ENCODE measurements at regions not wholly inside any gene's neighbourhood (a gene's known extent, or its start where the extent isn't known, plus 50 kb on each side); places are given as distances from the start of the nearest gene placed in this dataset.
"Not testable (repeated sequence)": the region's sequence is repeated elsewhere in the genome, so short reads cannot be mapped to it uniquely, and the experiment has no call there.

DNA sequence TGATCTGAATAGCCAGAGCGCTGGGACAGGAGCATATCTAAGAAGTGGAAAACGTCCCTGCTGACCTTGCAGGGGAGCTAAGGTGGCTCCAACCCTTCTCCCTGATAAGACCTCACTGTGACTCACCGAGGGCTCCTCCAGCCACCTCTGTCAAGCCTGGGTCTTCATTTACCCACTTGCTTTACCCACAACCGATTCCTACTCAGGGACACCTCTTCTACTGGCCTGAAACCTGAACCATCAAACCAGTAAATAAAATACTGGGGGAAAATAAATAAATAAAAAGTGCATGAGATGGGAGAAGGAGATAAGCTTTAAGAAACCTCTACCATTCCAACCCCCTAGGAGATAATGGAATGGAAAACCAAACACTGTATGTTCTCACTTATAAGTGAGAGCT lies 80.2 kb upstream of the ALOX12 start:
- no peaks in the 10 kb centered on the region for H3K9me3 ChIP-seq (ENCODE audit: control insufficient read depth in 1 of 2, low read length in 2 of 2)
- H3K27me3 ChIP-seq (ENCODE audit: control insufficient read depth in 1 of 2, insufficient read depth in 2 of 2, low read length in 2 of 2), result peaks cover 0 to 3% of the 10 kb centered on the region in 2 donors
- no peaks in the 10 kb centered on the region for H3K36me3 ChIP-seq (ENCODE audit: control insufficient read depth in 1 of 2, insufficient read depth in 2 of 2, low read length in 2 of 2)

DNA sequence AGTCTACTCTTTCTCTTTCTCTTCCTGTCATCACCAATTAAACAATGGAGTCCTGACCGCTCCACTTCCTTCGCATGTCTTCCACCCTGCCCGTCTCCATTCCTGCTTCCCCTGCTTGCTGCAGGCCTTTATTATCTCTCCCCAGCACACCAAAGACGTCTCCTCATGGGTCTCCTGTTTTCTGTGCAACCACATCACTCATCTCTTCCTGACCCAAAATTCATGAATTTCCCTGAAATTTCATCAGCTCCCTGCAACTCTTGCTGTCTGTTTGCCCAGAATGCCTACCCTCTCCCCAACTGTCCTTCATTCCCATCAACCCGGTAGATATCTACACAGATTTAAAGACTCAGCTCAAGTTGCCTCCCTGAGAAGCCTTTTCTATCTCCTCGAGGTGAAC lies 76.7 kb upstream of the ALOX12 start:
- H3K9ac ChIP-seq (ENCODE audit: low read depth in 1 of 2, low read length in 2 of 2), result no peak overlapping the region
- H3K27me3 ChIP-seq (ENCODE audit: control insufficient read depth in 1 of 2, insufficient read depth in 2 of 2, low read length in 2 of 2), result no peaks in the 10 kb centered on the region
- no peaks in the 10 kb centered on the region for H3K36me3 ChIP-seq (ENCODE audit: control insufficient read depth in 1 of 2, insufficient read depth in 2 of 2, low read length in 2 of 2)
- no peaks in the 10 kb centered on the region for H3K9me3 ChIP-seq (ENCODE audit: control insufficient read depth in 1 of 2, low read length in 2 of 2)
- H3K27ac ChIP-seq (ENCODE audit: low read depth, low read length), result no peak overlapping the region
- H3K4me1 ChIP-seq (ENCODE audit: control insufficient read depth in 1 of 2, insufficient read depth in 2 of 2, low read length in 2 of 2), result peaks cover 0 to 2% of the 10 kb centered on the region in 2 donors
- no peak overlapping the region for H3K4me3 ChIP-seq (ENCODE audit: low read depth in 1 of 2, low read length in 2 of 2)

More for the DNA sequence above, 80.2 kb upstream of the ALOX12 start:
- Histone ChIP-seq H3K4me3 (ENCODE audit: low read depth in 1 of 2, low read length in 2 of 2) (no peak overlapping the region), H3K27ac (ENCODE audit: low read depth, low read length) (no peak overlapping the region), H3K9ac (ENCODE audit: low read depth in 1 of 2, low read length in 2 of 2) (no peak overlapping the region), H3K4me1 (ENCODE audit: control insufficient read depth in 1 of 2, insufficient read depth in 2 of 2, low read length in 2 of 2) (peaks cover 0 to 5% of the 10 kb centered on the region in 2 donors)

DNA sequence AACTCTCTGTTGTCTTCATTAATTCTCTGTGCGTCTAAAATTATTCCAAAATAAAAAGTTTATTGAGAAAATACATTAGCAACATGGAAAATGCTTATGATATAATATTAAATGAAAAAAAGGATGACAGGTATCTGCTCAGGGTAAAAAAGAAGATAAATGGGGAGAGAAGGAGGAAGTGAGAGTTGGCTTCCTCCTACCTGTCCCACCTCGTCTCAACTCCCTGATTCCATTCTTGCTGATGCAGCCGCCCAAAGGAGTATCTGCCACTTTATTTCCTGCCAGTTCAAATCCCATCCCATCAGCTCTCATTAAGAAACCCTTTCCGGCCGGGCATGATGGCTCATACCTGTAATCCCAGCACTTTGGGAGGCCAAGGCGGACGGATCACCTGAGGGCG lies 72.5 kb upstream of the ALOX12 start:
- no peak overlapping the region for H3K9ac ChIP-seq (ENCODE audit: low read depth in 1 of 2, low read length in 2 of 2)
- H3K27ac ChIP-seq (ENCODE audit: low read depth, low read length), result no peak overlapping the region
- H3K9me3 ChIP-seq (ENCODE audit: control insufficient read depth in 1 of 2, low read length in 2 of 2), result no peaks in the 10 kb centered on the region
- no peaks in the 10 kb centered on the region for H3K36me3 ChIP-seq (ENCODE audit: control insufficient read depth in 1 of 2, insufficient read depth in 2 of 2, low read length in 2 of 2)
- H3K4me3 ChIP-seq (ENCODE audit: low read depth in 1 of 2, low read length in 2 of 2), result no peak overlapping the region
- H3K4me1 ChIP-seq (ENCODE audit: control insufficient read depth in 1 of 2, insufficient read depth in 2 of 2, low read length in 2 of 2), result no peaks in the 10 kb centered on the region
- no peaks in the 10 kb centered on the region for H3K27me3 ChIP-seq (ENCODE audit: control insufficient read depth in 1 of 2, insufficient read depth in 2 of 2, low read length in 2 of 2)

DNA sequence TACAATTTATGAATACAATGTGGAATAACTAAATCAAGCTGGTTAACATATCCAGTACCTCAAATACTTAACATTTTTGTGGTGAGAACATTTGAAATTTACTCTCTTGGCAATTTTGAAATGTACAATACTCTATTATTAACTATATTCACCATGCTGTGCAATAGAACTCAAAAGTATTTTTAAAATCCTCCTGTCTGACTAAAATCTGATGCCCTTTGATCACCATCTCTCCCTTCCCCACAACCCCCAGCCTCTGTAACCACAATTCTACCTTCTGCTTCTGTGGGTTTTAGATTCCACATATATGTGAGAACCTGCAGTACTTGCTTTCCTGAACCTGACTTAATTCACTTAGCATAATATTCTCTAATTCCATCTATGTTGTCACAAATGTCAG lies 71.6 kb upstream of the ALOX12 start:
- H3K9me3 ChIP-seq (ENCODE audit: control insufficient read depth in 1 of 2, low read length in 2 of 2), result no peaks in the 10 kb centered on the region
- no peak overlapping the region for H3K27ac ChIP-seq (ENCODE audit: low read depth, low read length)
- no peak overlapping the region for H3K9ac ChIP-seq (ENCODE audit: low read depth in 1 of 2, low read length in 2 of 2)
- no peak overlapping the region for H3K4me3 ChIP-seq (ENCODE audit: low read depth in 1 of 2, low read length in 2 of 2)
- no peaks in the 10 kb centered on the region for H3K36me3 ChIP-seq (ENCODE audit: control insufficient read depth in 1 of 2, insufficient read depth in 2 of 2, low read length in 2 of 2)
- H3K27me3 ChIP-seq (ENCODE audit: control insufficient read depth in 1 of 2, insufficient read depth in 2 of 2, low read length in 2 of 2), result no peaks in the 10 kb centered on the region
- H3K4me1 ChIP-seq (ENCODE audit: control insufficient read depth in 1 of 2, insufficient read depth in 2 of 2, low read length in 2 of 2), result no peaks in the 10 kb centered on the region

DNA sequence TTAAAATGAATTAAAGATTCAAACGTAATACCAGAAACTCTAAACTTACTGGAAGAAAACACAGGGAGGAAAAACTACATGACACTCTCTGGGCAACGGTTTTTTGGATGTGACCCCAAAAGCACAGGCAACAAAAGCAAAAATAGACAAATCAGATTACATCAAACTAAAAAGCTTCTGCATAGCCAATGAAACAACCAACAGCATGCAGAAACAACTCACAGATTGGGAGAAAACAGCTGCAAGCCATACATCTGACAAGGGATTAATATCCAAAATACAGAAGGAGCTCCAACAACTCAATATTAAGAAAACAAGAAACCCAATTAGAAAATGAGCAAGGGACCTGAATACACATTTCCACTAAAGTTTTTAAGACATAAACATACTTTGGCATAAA lies 69.2 kb upstream of the ALOX12 start:
- Histone ChIP-seq H3K27me3 (ENCODE audit: control insufficient read depth in 1 of 2, insufficient read depth in 2 of 2, low read length in 2 of 2) (no peaks in the 10 kb centered on the region), H3K9ac (ENCODE audit: low read depth in 1 of 2, low read length in 2 of 2) (no peak overlapping the region), H3K4me1 (ENCODE audit: control insufficient read depth in 1 of 2, insufficient read depth in 2 of 2, low read length in 2 of 2) (no peaks in the 10 kb centered on the region), H3K4me3 (ENCODE audit: low read depth in 1 of 2, low read length in 2 of 2) (no peak overlapping the region), H3K27ac (ENCODE audit: low read depth, low read length) (no peak overlapping the region), H3K36me3 (ENCODE audit: control insufficient read depth in 1 of 2, insufficient read depth in 2 of 2, low read length in 2 of 2) (no peaks in the 10 kb centered on the region), H3K9me3 (ENCODE audit: control insufficient read depth in 1 of 2, low read length in 2 of 2) (no peaks in the 10 kb centered on the region)

DNA sequence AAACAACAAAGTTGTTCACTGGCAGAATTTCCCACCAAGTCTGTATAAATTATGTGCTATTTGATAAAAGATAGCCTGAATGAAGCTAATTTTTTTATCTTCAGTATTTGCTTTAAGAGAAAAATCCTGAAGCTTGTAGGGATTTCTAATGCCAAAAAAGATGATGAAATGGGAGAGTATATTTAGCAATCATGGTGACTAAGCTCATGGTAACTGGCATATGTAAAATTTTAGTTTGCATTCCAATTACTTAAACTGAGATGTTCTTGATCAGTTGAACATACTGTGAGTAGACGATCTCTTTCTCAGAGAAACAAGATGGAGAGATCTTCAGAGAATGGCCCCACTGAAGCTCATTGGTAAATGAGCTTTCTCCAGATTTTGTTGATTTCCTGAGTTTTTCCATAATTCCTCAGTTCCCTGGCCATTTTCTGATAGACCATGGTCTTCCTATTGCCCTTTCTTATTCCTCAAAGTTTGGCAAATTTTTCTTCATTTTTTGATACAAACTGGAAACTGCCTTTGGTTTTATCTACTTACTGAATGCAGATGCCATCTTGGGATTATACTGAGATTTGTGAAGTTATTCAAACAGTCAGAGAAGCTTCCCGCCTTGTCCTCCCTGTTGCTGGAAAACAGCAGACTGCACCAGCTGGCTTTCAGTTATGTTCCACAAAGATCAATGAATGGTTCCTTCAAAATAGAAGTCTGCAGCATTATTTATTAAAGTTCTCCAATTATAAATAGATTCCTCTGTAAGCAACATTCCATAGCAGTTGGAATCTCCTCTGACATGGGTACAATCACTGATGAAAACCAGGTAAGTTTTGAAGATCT lies 68.3 kb upstream of the ALOX12 start:
- Histone ChIP-seq H3K27ac (ENCODE audit: low read depth, low read length) (no peak overlapping the region), H3K9ac (ENCODE audit: low read depth in 1 of 2, low read length in 2 of 2) (no peak overlapping the region), H3K4me3 (ENCODE audit: low read depth in 1 of 2, low read length in 2 of 2) (no peak overlapping the region), H3K36me3 (ENCODE audit: control insufficient read depth in 1 of 2, insufficient read depth in 2 of 2, low read length in 2 of 2) (no peaks in the 10 kb centered on the region), H3K4me1 (ENCODE audit: control insufficient read depth in 1 of 2, insufficient read depth in 2 of 2, low read length in 2 of 2) (no peaks in the 10 kb centered on the region), H3K9me3 (ENCODE audit: control insufficient read depth in 1 of 2, low read length in 2 of 2) (no peaks in the 10 kb centered on the region), H3K27me3 (ENCODE audit: control insufficient read depth in 1 of 2, insufficient read depth in 2 of 2, low read length in 2 of 2) (no peaks in the 10 kb centered on the region)

DNA sequence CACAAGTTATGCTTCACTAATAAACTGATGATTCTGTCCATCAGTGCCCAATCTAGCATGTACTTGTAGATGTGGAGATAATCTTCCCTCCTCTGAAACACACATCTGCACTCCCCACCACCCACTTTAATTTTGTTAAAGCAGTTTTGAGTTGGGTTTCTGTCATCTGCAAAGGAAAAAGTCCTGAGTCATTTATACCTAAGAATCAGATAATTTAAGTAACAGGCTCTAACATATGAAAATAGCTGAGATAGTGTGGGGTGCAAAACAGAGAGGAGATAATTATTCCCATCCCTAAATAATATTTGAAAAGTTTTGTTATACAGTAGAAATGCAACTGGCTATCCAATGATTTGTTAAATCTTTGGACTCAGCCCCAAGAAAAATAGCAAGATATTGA lies 67.7 kb upstream of the ALOX12 start:
- Histone ChIP-seq H3K9ac (ENCODE audit: low read depth in 1 of 2, low read length in 2 of 2) (no peak overlapping the region), H3K4me3 (ENCODE audit: low read depth in 1 of 2, low read length in 2 of 2) (no peak overlapping the region), H3K27me3 (ENCODE audit: control insufficient read depth in 1 of 2, insufficient read depth in 2 of 2, low read length in 2 of 2) (no peaks in the 10 kb centered on the region), H3K36me3 (ENCODE audit: control insufficient read depth in 1 of 2, insufficient read depth in 2 of 2, low read length in 2 of 2) (no peaks in the 10 kb centered on the region), H3K4me1 (ENCODE audit: control insufficient read depth in 1 of 2, insufficient read depth in 2 of 2, low read length in 2 of 2) (no peaks in the 10 kb centered on the region), H3K27ac (ENCODE audit: low read depth, low read length) (no peak overlapping the region), H3K9me3 (ENCODE audit: control insufficient read depth in 1 of 2, low read length in 2 of 2) (no peaks in the 10 kb centered on the region)

DNA sequence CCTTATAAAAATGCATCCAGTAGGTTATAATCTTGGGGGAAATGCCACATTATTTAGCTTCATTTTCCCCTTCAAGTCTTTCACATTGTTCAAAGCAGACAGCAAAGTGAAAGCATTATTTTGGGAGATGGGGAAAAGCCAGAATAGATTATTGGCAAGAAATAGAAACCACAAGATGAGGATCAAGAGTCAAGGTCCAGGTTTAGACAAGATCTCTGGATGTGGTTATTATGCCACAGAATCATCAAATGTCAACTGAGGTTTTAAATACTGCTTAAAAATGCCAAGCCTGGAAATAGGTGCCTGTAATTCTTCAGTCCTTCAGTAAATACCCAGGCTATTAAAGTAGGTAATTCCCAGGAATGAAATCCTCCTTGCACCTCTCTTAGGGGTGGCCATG lies 65.1 kb upstream of the ALOX12 start:
- H3K27ac ChIP-seq (ENCODE audit: low read depth, low read length), result no peak overlapping the region
- H3K9ac ChIP-seq (ENCODE audit: low read depth in 1 of 2, low read length in 2 of 2), result no peak overlapping the region
- no peaks in the 10 kb centered on the region for H3K27me3 ChIP-seq (ENCODE audit: control insufficient read depth in 1 of 2, insufficient read depth in 2 of 2, low read length in 2 of 2)
- no peak overlapping the region for H3K4me3 ChIP-seq (ENCODE audit: low read depth in 1 of 2, low read length in 2 of 2)
- no peaks in the 10 kb centered on the region for H3K36me3 ChIP-seq (ENCODE audit: control insufficient read depth in 1 of 2, insufficient read depth in 2 of 2, low read length in 2 of 2)
- no peaks in the 10 kb centered on the region for H3K9me3 ChIP-seq (ENCODE audit: control insufficient read depth in 1 of 2, low read length in 2 of 2)
- H3K4me1 ChIP-seq (ENCODE audit: control insufficient read depth in 1 of 2, insufficient read depth in 2 of 2, low read length in 2 of 2), result no peaks in the 10 kb centered on the region

DNA sequence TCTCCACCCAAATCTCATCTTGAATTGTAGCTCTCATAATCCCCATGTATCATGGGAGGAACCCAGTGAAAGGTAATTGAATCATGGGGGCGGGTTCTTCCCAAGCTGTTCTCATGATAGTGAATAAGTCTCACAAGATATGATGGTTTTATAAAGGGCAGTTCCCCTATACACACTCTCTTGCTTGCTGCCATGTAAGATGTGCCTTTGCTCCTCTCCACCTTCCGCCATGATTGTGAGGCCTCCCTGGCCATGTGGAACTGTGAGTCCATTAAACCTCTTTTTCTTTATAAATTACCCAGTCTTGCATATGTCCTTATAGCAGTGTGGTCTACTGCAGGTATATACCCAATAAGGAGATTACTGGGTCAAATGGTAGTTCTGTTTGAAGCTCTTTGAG lies 61.3 kb upstream of the ALOX12 start:
- H3K4me3 ChIP-seq (ENCODE audit: low read depth in 1 of 2, low read length in 2 of 2); H3K27me3 ChIP-seq (ENCODE audit: control insufficient read depth in 1 of 2, insufficient read depth in 2 of 2, low read length in 2 of 2); H3K9me3 ChIP-seq (ENCODE audit: control insufficient read depth in 1 of 2, low read length in 2 of 2); H3K4me1 ChIP-seq (ENCODE audit: control insufficient read depth in 1 of 2, insufficient read depth in 2 of 2, low read length in 2 of 2); H3K36me3 ChIP-seq (ENCODE audit: control insufficient read depth in 1 of 2, insufficient read depth in 2 of 2, low read length in 2 of 2); H3K9ac ChIP-seq (ENCODE audit: low read depth in 1 of 2, low read length in 2 of 2); H3K27ac ChIP-seq (ENCODE audit: low read depth, low read length): not testable (repeated sequence)

DNA sequence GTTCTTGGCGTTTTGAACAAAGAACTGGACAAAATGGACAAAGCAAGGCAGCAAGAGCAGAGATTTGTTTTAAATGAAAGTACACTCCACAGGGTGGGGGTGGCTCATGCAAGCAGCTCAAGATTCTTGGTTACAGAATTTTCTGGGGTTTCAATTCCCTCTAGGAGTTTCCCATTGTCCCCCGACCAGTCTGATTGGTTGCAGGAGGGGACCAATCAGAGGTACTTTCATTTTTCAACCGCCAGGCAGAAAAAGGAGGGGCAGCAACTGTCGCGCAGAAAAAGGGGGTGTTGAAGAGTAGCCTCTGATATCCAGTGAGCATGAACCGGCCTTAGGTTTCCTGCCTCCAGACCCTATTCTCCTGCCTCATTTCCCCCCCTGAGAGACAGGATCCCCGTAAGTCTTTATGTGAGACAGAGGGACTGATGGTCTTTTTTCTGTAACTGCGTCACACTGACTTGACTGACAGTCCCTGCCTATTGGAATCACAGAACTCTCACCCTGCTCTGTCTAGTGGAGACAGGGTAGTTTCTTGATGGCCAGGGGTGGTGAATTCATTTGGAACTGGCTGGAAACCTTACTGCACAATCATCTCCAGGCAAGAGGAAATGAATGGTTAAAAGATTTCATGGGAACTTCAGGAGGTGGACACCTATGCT lies 59.4 kb upstream of the ALOX12 start:
- no peaks in the 10 kb centered on the region for H3K36me3 ChIP-seq (ENCODE audit: control insufficient read depth in 1 of 2, insufficient read depth in 2 of 2, low read length in 2 of 2)
- H3K27me3 ChIP-seq (ENCODE audit: control insufficient read depth in 1 of 2, insufficient read depth in 2 of 2, low read length in 2 of 2), result no peaks in the 10 kb centered on the region
- peaks cover 0 to 7% of the 10 kb centered on the region in 2 donors for H3K4me1 ChIP-seq (ENCODE audit: control insufficient read depth in 1 of 2, insufficient read depth in 2 of 2, low read length in 2 of 2)
- no peak overlapping the region for H3K27ac ChIP-seq (ENCODE audit: low read depth, low read length)
- H3K4me3 ChIP-seq (ENCODE audit: low read depth in 1 of 2, low read length in 2 of 2), result peak overlapping the region; percentile 66 to 68
- peak overlapping the region; percentile 18 to 54 for H3K9ac ChIP-seq (ENCODE audit: low read depth in 1 of 2, low read length in 2 of 2)
- H3K9me3 ChIP-seq (ENCODE audit: control insufficient read depth in 1 of 2, low read length in 2 of 2), result no peaks in the 10 kb centered on the region
